Neural cell (in vitro differentiated cells): ENCODE measurements at regions not wholly inside any gene's neighbourhood (a gene's known extent, or its start where the extent isn't known, plus 50 kb on each side); places are given as distances from the start of the nearest gene placed in this dataset.

ENCODE experiments used
- H2AFZ ChIP-seq: fragments of 200-600, 300-800 bp; sonication (generic), shearing (Covaris generic); 2 replicates; pipeline ENCODE4 v1.6.0; 2014; ENCODE audit warnings: low read depth, mild to moderate bottlenecking, antibody characterized with exemption, low read length, moderate library complexity
- H3F3A ChIP-seq: fragments of 200-600 bp; shearing (Covaris generic); 2 replicates; pipeline ENCODE4 v1.6.1; 2016; ENCODE audit warnings: mild to moderate bottlenecking, moderate library complexity, mixed read lengths, antibody characterized with exemption, low read length; ENCODE audit not compliant: insufficient read depth, poor library complexity, severe bottlenecking
- H3K27ac ChIP-seq: fragments of 200-600, 300-800 bp; sonication (generic), shearing (Covaris generic); 2 replicates; pipeline ENCODE4 v1.5.1; 2014; ENCODE audit warnings: mild to moderate bottlenecking, low read length, moderate library complexity
- H3K27me3 ChIP-seq: fragments of 300-800, 200-600 bp; sonication (generic), shearing (Covaris generic); 2 replicates; pipeline ENCODE4 v1.6.0; 2014; ENCODE audit warnings: mild to moderate bottlenecking, low read depth, low read length, moderate library complexity; ENCODE audit not compliant: insufficient read depth
- H3K36me3 ChIP-seq: fragments of 300-800, 200-600 bp; sonication (generic), shearing (Covaris generic); 2 replicates; pipeline ENCODE4 v1.5.1; 2014; ENCODE audit warnings: mild to moderate bottlenecking, antibody characterized with exemption, low read length, moderate library complexity; ENCODE audit not compliant: insufficient read depth
- H3K4me2 ChIP-seq: fragments of 300-800, 200-600 bp; sonication (generic), shearing (Covaris generic); 2 replicates; pipeline ENCODE4 v1.6.0; 2014; ENCODE audit warnings: mild to moderate bottlenecking, low read length
- H3K4me3 ChIP-seq: fragments of 300-800, 200-600 bp; sonication (generic), shearing (Covaris generic); 2 replicates; pipeline ENCODE4 v1.5.1; 2014; ENCODE audit warnings: mild to moderate bottlenecking, low read length, moderate library complexity
- H3K79me2 ChIP-seq: fragments of 200-600 bp; shearing (Covaris generic); replicated peaks from 2 replicates; pipeline ENCODE4 v1.6.0; 2014; ENCODE audit warnings: mild to moderate bottlenecking, low read length, moderate library complexity; ENCODE audit not compliant: insufficient read depth
- H3K9ac ChIP-seq: fragments of 300-800, 200-600 bp; sonication (generic), shearing (Covaris generic); 2 replicates; pipeline ENCODE4 v1.6.1; 2016; ENCODE audit warnings: mild to moderate bottlenecking, low read length, mixed read lengths
- H3K9me2 ChIP-seq: fragments of 200-600 bp; shearing (Covaris generic); 2 replicates; pipeline ENCODE4 v1.6.1; 2016; ENCODE audit warnings: mild to moderate bottlenecking, low read length, mixed read lengths; ENCODE audit not compliant: insufficient read depth
- H3K9me3 ChIP-seq: fragments of 200-600, 300-800 bp; sonication (generic), shearing (Covaris generic); 2 replicates; pipeline ENCODE4 v1.6.1; 2016; ENCODE audit warnings: mild to moderate bottlenecking, mixed run types, low read length, moderate library complexity, mixed read lengths
- H4K20me1 ChIP-seq: fragments of 200-600 bp; shearing (Covaris generic); 2 replicates; pipeline ENCODE4 v1.6.1; 2016; ENCODE audit warnings: mild to moderate bottlenecking, mixed run types; ENCODE audit not compliant: insufficient read depth
- EP300 ChIP-seq: fragments of 450-650 bp; conservative IDR thresholded peaks from 2 replicates; pipeline ENCODE4 v1.6.1; 2014; ENCODE audit warnings: antibody characterized with exemption, mild to moderate bottlenecking, moderate library complexity; ENCODE audit not compliant: poor library complexity, severe bottlenecking
- EZH2 ChIP-seq: fragments of 200-600, 300-800 bp; shearing (Covaris generic), sonication (generic); IDR thresholded peaks from 2 replicates; pipeline ENCODE4 v1.6.1; 2014; ENCODE audit warnings: antibody characterized with exemption, low read length, borderline replicate concordance, mild to moderate bottlenecking; ENCODE audit not compliant: insufficient read depth, poor library complexity, severe bottlenecking
- MXI1 ChIP-seq: fragments of 450-650 bp; conservative IDR thresholded peaks from 2 replicates; pipeline ENCODE4 v1.6.1; 2014; ENCODE audit warnings: antibody characterized with exemption, mild to moderate bottlenecking; ENCODE audit not compliant: poor library complexity, severe bottlenecking
- POLR2AphosphoS5 ChIP-seq: IDR thresholded peaks from 2 replicates; pipeline ENCODE4 v1.6.1; 2012
- RAD21 ChIP-seq: fragments of 450-650 bp; conservative IDR thresholded peaks from 2 replicates; pipeline ENCODE4 v1.6.1; 2014; ENCODE audit warnings: antibody characterized with exemption, mild to moderate bottlenecking, moderate library complexity
- REST ChIP-seq: IDR thresholded peaks from 2 replicates; pipeline ENCODE4 v1.6.1; 2012; ENCODE audit warnings: borderline replicate concordance
- SMC3 ChIP-seq: fragments of 450-650 bp; conservative IDR thresholded peaks from 2 replicates; pipeline ENCODE4 v1.6.1; 2014; ENCODE audit warnings: antibody characterized with exemption, mild to moderate bottlenecking, moderate library complexity; ENCODE audit not compliant: poor library complexity
- TAF1 ChIP-seq: IDR thresholded peaks from 2 replicates; pipeline ENCODE4 v1.6.1; 2012; ENCODE audit warnings: low read depth
- TF ChIP-seq, protein P1 (sequence below): fragments of 450-650 bp; IDR thresholded peaks from 2 replicates; pipeline ENCODE4 v1.5.1; 2014; ENCODE audit warnings: antibody characterized with exemption, mild to moderate bottlenecking, moderate library complexity; ENCODE audit not compliant: poor library complexity, severe bottlenecking

- TF ChIP-seq EZH2: no peak
Measured at GRCh38 chr18:7369006-7369405, 138.1 kb downstream of the LRRC30 start (continued).

DNA sequence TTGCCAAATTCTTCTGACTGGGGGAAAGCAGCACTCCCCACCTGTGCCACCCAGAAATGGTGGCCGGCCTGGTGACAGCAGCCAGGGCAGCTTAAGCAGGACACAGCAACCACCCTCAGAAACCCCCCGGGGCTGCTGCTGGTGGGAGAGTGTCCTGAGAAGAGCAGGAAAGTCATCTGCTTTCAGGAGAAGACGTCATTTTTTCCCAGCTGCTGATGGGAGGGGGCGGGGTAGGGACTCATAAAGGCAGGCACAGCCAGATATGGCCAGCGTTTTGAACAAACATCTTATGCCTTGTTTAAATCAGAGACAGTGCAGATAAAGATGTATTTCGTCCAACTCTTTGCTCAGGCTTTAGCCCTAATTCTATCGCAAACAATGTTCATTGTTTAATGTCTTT is 139.5 kb downstream of the LRRC30 start:
- no peaks in the 10 kb centered on the region for H4K20me1 ChIP-seq
- no peaks in the 10 kb centered on the region for H3K79me2 ChIP-seq
- H3K9me2 ChIP-seq: no peaks in the 10 kb centered on the region
- no peaks in the 10 kb centered on the region for H3K27me3 ChIP-seq
- no peak overlapping the region for H3K4me3 ChIP-seq
- H3K9me3 ChIP-seq: no peaks in the 10 kb centered on the region
- TF ChIP-seq RAD21 (no peak), TAF1 (no peak), MXI1 (no peak), REST (no peak), POLR2AphosphoS5 (no peak), EZH2 (no peak), EP300 (no peak), SMC3 (no peak)
- TF ChIP-seq, protein P1, sequence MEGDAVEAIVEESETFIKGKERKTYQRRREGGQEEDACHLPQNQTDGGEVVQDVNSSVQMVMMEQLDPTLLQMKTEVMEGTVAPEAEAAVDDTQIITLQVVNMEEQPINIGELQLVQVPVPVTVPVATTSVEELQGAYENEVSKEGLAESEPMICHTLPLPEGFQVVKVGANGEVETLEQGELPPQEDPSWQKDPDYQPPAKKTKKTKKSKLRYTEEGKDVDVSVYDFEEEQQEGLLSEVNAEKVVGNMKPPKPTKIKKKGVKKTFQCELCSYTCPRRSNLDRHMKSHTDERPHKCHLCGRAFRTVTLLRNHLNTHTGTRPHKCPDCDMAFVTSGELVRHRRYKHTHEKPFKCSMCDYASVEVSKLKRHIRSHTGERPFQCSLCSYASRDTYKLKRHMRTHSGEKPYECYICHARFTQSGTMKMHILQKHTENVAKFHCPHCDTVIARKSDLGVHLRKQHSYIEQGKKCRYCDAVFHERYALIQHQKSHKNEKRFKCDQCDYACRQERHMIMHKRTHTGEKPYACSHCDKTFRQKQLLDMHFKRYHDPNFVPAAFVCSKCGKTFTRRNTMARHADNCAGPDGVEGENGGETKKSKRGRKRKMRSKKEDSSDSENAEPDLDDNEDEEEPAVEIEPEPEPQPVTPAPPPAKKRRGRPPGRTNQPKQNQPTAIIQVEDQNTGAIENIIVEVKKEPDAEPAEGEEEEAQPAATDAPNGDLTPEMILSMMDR: no peak
- H2AFZ ChIP-seq: no peak overlapping the region
- H3F3A ChIP-seq: no peaks in the 10 kb centered on the region
- H3K4me2 ChIP-seq: no peak overlapping the region
- no peak overlapping the region for H3K27ac ChIP-seq
- no peaks in the 10 kb centered on the region for H3K36me3 ChIP-seq
- no peak overlapping the region for H3K9ac ChIP-seq

DNA sequence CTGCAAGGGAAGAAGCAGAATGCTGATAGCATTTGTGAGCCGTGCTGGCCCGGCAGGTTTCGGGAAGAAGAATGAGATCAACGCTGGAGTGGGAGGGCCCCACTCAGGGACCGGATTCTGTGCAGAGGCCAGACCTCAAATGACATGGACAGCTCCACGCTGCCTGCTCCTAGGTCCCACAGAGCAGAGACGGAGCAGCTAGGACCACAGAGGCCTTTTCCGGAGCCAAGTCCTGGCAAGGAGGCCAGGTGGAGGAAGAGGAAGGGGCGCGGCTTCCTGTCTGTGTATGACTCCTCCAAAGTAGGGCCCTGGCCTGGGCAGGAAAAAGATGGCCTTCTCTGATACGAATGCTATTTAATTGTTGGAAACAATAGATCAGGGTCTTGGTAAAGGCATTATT is 139.9 kb downstream of the LRRC30 start:
- Histone ChIP-seq H4K20me1 (no peaks in the 10 kb centered on the region), H3K27me3 (no peaks in the 10 kb centered on the region), H3K27ac (no peak overlapping the region), H3K9ac (no peak overlapping the region), H3F3A (no peaks in the 10 kb centered on the region), H3K36me3 (no peaks in the 10 kb centered on the region), H3K79me2 (no peaks in the 10 kb centered on the region), H3K4me3 (no peak overlapping the region), H3K9me3 (no peaks in the 10 kb centered on the region), H3K4me2 (no peak overlapping the region), H2AFZ (no peak overlapping the region), H3K9me2 (no peaks in the 10 kb centered on the region)
- no peak for TF ChIP-seq MXI1
- no peak for TF ChIP-seq EP300
- TF ChIP-seq SMC3: no peak
- TF ChIP-seq TAF1: no peak
- no peak for TF ChIP-seq REST
- no peak for TF ChIP-seq EZH2
- no peak for TF ChIP-seq RAD21
- no peak for TF ChIP-seq POLR2AphosphoS5
- TF ChIP-seq, protein P1: no peak
